Thoracic aorta (tissue), 2 donors: ENCODE measurements at regions not wholly inside any gene's neighbourhood (a gene's known extent, or its start where the extent isn't known, plus 50 kb on each side); places are given as distances from the start of the nearest gene placed in this dataset.

Experiments
- ATAC-seq: fragments of 150-250 bp; one replicate; pipeline ENCODE4 v1.8.0; 2017; ENCODE audit warnings: low read depth; ENCODE audit not compliant: insufficient number of reproducible peaks, low FRiP score
- DNase-seq: peaks from one replicate; pipeline ENCODE4 v3.0.0-alpha.2; 2020; ENCODE audit warnings: low spot score
- H3K27ac ChIP-seq, 2 donors: fragments of 200-600 bp; sonication (generic); 1 replicate in 1 of 2; 2 replicates in 1 of 2; pipeline ENCODE4 v1.5.1; 2016; ENCODE audit warnings: mild to moderate bottlenecking in 2 of 2, moderate library complexity in 2 of 2
- H3K27me3 ChIP-seq: fragments of 200-600 bp; sonication (generic); replicated peaks from 2 replicates; pipeline ENCODE4 v1.6.0; 2016; ENCODE audit warnings: mild to moderate bottlenecking; ENCODE audit not compliant: insufficient read depth
- H3K36me3 ChIP-seq: fragments of 200-600 bp; sonication (generic); one replicate; pipeline ENCODE4 v1.5.1; 2016
- H3K4me1 ChIP-seq, 2 donors: fragments of 200-600 bp; sonication (generic); 1 replicate in 1 of 2; 2 replicates in 1 of 2; pipeline versions ENCODE4 v1.5.1 to v1.6.0; 2016; ENCODE audit warnings: low read depth in 2 of 2, mild to moderate bottlenecking in 1 of 2; ENCODE audit not compliant: control insufficient read depth in 1 of 2
- H3K4me3 ChIP-seq: fragments of 200-600 bp; sonication (generic); 2 replicates; pipeline ENCODE4 v1.5.1; 2016; ENCODE audit warnings: mild to moderate bottlenecking
- H3K9me3 ChIP-seq: fragments of 200-600 bp; sonication (generic); 2 replicates; pipeline ENCODE4 v1.5.1; 2016
- TF ChIP-seq, protein P1 (sequence below): fragments of 200-600 bp; sonication (generic); IDR thresholded peaks from one replicate; pipeline ENCODE4 v1.5.1; 2019; ENCODE audit warnings: antibody characterized with exemption

- no peaks in the 10 kb centered on the region for H3K36me3 ChIP-seq
Measured at GRCh38 chr5:166529200-166529599, 1762.2 kb upstream of the WWC1 start.

DNA sequence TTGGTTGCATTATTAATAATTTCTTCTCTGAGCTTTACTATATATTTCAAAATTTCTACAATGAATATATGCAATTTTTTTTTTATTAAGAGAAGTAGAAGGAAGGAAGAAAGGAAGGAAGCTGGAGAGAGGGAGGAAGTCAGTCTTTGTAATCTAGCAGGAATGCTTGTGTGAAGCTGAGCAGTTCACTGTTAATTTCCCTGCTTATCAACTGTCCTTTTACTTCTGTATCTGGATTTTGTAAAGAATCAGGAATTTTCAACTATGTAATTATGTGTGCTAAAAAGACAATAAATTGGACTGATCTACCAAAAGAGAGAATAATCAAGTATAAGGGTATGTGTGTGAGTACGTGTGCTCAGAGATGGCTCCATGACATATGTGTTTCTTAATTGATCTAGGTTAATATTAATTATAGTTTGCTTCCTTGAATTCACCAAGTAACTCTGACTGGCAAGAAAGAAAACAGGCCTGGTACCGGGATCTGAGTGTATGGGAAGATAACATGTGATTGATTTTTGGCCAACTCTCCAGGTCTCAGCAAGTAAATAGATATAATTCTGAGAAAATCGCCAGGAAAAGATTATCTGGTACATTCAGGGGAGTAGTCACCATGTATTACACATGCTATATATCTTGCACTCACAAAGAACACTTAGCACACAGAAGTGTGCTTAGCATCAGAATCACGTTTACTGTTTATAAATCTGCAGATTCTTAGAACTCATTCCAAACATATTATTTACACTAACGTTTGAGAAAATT lies 1758.8 kb upstream of the WWC1 start:
- no peaks in the 10 kb centered on the region for H3K36me3 ChIP-seq
- no peak overlapping the region for H3K4me3 ChIP-seq
- DNase-seq (no peak), ATAC-seq (no peak)
- no peaks in the 10 kb centered on the region for H3K4me1 ChIP-seq
- no peaks in the 10 kb centered on the region for H3K9me3 ChIP-seq
- H3K27me3 ChIP-seq, result no peaks in the 10 kb centered on the region
- TF ChIP-seq, protein P1, sequence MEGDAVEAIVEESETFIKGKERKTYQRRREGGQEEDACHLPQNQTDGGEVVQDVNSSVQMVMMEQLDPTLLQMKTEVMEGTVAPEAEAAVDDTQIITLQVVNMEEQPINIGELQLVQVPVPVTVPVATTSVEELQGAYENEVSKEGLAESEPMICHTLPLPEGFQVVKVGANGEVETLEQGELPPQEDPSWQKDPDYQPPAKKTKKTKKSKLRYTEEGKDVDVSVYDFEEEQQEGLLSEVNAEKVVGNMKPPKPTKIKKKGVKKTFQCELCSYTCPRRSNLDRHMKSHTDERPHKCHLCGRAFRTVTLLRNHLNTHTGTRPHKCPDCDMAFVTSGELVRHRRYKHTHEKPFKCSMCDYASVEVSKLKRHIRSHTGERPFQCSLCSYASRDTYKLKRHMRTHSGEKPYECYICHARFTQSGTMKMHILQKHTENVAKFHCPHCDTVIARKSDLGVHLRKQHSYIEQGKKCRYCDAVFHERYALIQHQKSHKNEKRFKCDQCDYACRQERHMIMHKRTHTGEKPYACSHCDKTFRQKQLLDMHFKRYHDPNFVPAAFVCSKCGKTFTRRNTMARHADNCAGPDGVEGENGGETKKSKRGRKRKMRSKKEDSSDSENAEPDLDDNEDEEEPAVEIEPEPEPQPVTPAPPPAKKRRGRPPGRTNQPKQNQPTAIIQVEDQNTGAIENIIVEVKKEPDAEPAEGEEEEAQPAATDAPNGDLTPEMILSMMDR, result no peak
- H3K27ac ChIP-seq, result no peak overlapping the region

More at GRCh38 chr5:166529200-166529599, 1762.2 kb upstream of the WWC1 start:
- Histone ChIP-seq H3K27ac (no peak overlapping the region), H3K4me3 (no peak overlapping the region), H3K27me3 (no peaks in the 10 kb centered on the region), H3K9me3 (no peaks in the 10 kb centered on the region), H3K4me1 (no peaks in the 10 kb centered on the region)
- TF ChIP-seq, protein P1, result no peak
- no peak for DNase-seq
- no peak for ATAC-seq

GRCh38 chr5:166535641-166536040 lies 1755.8 kb upstream of the WWC1 start:
- Histone ChIP-seq H3K36me3 (no peaks in the 10 kb centered on the region), H3K9me3 (no peaks in the 10 kb centered on the region), H3K27ac (no peak overlapping the region), H3K27me3 (no peaks in the 10 kb centered on the region), H3K4me1 (no peaks in the 10 kb centered on the region), H3K4me3 (no peak overlapping the region)
- TF ChIP-seq, protein P1, result no peak
- DNase-seq (no peak), ATAC-seq (no peak)

DNA sequence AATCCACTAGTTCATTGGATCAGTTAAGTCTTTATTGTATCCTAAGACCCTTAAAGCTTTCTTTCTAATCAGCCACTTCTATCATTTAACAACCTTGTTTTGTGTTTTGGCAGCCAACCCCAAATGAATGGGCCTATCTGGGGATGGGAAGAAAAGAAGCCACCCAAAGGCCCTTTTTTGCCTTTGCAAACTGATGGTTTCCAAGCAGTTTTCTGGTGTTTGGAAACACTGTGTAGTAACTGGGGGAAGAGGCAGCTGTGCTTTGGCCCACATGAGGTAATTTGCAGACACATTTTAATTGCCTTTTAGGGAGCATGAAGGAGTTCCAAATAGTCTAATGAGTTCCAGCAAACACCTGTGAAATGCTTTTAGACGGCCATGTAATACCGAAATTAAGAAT lies 1751.3 kb upstream of the WWC1 start:
- Histone ChIP-seq H3K9me3 (no peaks in the 10 kb centered on the region), H3K4me1 (no peaks in the 10 kb centered on the region), H3K36me3 (no peaks in the 10 kb centered on the region), H3K4me3 (no peak overlapping the region), H3K27me3 (no peaks in the 10 kb centered on the region), H3K27ac (no peak overlapping the region)
- ATAC-seq, result no peak
- TF ChIP-seq, protein P1, result no peak
- no peak for DNase-seq

DNA sequence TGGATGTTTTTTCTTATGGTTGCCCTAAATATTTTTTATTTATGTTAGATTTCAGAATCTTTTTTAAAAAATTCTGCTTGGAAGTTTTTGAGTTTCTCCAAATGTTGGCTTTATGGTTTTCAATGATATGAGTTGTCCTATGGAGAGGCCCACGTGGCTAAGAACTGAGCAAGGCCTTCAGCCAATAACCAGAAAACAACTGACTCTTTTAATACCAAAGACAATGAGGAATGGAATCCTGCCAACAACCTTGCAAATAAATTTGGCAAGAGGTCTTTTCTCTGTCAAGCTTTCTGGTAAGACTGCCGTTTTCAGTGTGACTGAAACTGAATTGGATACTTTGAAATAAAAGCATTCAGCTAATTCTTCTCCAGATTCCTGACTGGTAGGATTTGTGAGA lies 1740.1 kb upstream of the WWC1 start:
- no peak for ATAC-seq
- no peaks in the 10 kb centered on the region for H3K4me1 ChIP-seq
- no peak for DNase-seq

More for the DNA sequence above, 1740.1 kb upstream of the WWC1 start:
- H3K9me3 ChIP-seq, result no peaks in the 10 kb centered on the region
- no peak overlapping the region for H3K27ac ChIP-seq
- no peaks in the 10 kb centered on the region for H3K27me3 ChIP-seq
- TF ChIP-seq, protein P1, result no peak
- no peaks in the 10 kb centered on the region for H3K36me3 ChIP-seq
- no peak overlapping the region for H3K4me3 ChIP-seq
